ENCODE measurements at regions not wholly inside any gene's neighbourhood (a gene's known extent, or its start where the extent isn't known, plus 50 kb on each side); places are given as distances from the start of the nearest gene placed in this dataset.

- TF ChIP-seq, protein P1, sequence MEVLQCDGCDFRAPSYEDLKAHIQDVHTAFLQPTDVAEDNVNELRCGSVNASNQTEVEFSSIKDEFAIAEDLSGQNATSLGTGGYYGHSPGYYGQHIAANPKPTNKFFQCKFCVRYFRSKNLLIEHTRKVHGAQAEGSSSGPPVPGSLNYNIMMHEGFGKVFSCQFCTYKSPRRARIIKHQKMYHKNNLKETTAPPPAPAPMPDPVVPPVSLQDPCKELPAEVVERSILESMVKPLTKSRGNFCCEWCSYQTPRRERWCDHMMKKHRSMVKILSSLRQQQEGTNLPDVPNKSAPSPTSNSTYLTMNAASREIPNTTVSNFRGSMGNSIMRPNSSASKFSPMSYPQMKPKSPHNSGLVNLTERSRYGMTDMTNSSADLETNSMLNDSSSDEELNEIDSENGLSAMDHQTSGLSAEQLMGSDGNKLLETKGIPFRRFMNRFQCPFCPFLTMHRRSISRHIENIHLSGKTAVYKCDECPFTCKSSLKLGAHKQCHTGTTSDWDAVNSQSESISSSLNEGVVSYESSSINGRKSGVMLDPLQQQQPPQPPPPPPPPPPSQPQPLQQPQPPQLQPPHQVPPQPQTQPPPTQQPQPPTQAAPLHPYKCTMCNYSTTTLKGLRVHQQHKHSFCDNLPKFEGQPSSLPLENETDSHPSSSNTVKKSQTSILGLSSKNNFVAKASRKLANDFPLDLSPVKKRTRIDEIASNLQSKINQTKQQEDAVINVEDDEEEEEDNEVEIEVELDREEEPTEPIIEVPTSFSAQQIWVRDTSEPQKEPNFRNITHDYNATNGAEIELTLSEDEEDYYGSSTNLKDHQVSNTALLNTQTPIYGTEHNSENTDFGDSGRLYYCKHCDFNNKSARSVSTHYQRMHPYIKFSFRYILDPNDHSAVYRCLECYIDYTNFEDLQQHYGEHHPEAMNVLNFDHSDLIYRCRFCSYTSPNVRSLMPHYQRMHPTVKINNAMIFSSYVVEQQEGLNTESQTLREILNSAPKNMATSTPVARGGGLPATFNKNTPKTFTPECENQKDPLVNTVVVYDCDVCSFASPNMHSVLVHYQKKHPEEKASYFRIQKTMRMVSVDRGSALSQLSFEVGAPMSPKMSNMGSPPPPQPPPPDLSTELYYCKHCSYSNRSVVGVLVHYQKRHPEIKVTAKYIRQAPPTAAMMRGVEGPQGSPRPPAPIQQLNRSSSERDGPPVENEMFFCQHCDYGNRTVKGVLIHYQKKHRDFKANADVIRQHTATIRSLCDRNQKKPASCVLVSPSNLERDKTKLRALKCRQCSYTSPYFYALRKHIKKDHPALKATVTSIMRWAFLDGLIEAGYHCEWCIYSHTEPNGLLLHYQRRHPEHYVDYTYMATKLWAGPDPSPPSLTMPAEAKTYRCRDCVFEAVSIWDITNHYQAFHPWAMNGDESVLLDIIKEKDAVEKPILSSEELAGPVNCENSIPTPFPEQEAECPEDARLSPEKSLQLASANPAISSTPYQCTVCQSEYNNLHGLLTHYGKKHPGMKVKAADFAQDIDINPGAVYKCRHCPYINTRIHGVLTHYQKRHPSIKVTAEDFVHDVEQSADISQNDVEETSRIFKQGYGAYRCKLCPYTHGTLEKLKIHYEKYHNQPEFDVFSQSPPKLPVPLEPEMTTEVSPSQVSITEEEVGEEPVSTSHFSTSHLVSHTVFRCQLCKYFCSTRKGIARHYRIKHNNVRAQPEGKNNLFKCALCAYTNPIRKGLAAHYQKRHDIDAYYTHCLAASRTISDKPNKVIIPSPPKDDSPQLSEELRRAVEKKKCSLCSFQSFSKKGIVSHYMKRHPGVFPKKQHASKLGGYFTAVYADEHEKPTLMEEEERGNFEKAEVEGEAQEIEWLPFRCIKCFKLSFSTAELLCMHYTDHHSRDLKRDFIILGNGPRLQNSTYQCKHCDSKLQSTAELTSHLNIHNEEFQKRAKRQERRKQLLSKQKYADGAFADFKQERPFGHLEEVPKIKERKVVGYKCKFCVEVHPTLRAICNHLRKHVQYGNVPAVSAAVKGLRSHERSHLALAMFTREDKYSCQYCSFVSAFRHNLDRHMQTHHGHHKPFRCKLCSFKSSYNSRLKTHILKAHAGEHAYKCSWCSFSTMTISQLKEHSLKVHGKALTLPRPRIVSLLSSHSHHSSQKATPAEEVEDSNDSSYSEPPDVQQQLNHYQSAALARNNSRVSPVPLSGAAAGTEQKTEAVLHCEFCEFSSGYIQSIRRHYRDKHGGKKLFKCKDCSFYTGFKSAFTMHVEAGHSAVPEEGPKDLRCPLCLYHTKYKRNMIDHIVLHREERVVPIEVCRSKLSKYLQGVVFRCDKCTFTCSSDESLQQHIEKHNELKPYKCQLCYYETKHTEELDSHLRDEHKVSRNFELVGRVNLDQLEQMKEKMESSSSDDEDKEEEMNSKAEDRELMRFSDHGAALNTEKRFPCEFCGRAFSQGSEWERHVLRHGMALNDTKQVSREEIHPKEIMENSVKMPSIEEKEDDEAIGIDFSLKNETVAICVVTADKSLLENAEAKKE (CRISPR knock-in tag; IDR thresholded peaks at IDR 0.05): no peak
- TF ChIP-seq ZNF331 (CRISPR knock-in tag; IDR thresholded peaks at IDR 0.05; ENCODE audit: low read depth) (no peak), REST (IDR thresholded peaks at IDR 0.05; ENCODE audit: unreplicated experiment) (no peak), JUNB (IDR thresholded peaks at IDR 0.05; ENCODE audit: unreplicated experiment) (no peak), NANOG (IDR thresholded peaks at IDR 0.05; ENCODE audit: borderline replicate concordance) (no peak), POLR2AphosphoS5 (IDR thresholded peaks at IDR 0.05; ENCODE audit: low read depth) (no peak)
These were observed 328.5 kb downstream of the FAM72C start (continued) for GRCh38 chr1:143643148-143643885.

All from GM23338 (cell line).